NCI-H2107 (cell line): ENCODE measurements at regions not wholly inside any gene's neighbourhood (a gene's known extent, or its start where the extent isn't known, plus 50 kb on each side); places are given as distances from the start of the nearest gene placed in this dataset.

Source experiments
- DNase-seq: peaks from one replicate; lab custom pipeline; 2025; lab: John Stamatoyannopoulos, UW

DNA sequence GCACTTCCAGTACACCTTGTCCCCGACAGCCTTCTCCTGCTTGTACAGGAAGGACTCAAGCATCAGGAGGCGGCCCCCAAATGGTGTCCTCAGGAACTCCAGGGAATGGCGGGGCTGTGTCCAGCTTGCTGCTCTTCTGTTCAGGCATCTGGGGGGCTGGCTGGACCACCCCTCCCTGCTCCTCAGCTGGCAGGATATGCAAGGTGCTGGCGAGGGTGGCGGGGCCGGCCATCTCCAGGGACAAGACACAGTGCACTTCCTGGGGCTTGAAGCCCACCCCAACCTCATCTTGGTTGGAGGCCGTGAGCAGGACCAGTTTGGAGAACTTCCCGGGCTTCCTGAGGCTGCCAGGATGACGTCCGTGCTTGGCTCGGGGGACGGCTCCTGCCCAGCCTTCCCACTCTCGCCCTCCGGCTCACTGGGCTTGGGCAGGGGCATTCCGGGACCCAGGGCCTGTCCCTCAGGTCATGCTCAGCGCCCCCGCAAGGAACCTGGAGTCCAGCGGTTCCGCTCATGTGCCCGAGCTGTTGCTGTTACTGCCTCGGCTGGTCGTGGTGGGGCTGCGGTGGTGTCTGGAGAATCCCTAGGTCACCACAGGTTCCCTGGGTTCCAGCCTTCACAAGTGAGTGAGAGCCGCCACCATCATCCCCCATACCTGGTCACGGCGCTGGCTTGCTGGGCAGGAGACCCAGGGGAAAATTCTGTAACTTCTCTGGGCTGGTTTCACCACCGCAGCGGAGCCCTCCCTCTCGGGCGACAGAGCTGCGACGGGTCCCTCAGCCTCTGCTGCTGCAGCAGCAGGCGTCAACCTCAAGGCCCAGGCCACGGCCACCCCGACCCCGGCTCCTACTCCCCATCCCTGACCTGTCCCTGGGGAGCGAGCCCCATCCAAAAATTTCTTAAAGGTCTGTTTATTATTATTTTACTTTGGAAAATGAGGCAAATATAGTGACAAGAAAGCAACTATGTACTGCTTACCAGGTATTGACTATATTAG lies 82.8 kb upstream of the FXR1 start:
- no peak for DNase-seq

DNA sequence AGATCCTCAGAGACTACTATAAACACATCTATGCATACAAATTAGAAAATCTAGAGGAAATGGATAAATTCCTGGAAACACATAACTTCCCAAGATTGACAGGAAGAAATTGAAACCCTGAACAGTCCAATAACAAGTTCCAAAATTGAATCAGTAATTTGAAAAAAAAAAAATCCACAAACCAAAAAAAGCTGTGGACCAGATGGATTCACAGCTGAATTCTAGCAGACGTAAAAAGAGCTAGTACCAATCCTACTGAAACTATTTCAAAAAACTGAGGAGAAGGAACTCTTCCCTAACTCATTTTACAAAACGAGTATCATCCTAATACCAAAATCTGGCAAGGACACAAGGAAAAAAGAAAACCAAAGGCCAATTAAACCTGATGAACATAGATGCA lies 77.0 kb upstream of the FXR1 start:
- no peak for DNase-seq

DNA sequence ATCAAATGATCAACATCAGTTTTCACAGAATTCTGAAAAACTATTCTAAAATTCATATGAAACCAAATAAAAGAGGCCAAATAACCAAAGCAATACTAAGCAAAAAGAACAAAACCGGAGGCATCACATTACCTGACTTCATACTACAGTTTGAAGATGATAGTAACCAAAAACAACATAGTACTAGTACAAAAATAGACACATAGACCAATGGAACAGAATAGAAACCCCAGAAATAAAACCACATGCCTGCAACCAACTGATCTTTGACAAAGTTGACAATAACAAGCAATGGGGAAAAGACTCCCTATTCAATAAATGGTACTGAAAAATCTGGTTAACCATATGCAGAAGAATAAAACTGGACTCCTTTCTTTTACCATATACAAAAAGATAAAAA lies 75.7 kb upstream of the FXR1 start:
- DNase-seq = no peak

DNA sequence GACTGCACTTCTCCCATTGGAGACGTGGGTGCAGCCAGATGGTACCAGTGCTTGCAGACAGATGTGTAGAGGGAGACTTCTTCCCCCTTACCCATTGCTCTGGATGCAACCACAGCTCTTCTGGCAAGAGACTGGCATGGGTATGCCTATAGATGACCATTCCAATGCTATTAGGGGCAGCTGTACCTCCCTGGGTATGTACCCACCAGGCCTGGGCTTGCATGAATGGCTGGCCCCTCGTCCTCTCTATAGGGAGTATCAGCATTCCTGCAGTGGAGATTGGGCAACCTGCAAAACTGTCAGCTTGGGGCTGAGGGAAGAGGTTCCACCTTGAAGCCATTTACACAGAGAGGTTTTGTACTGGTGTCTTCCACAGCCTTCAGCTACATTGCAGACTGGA lies 57.6 kb upstream of the FXR1 start:
- no peak for DNase-seq

DNA sequence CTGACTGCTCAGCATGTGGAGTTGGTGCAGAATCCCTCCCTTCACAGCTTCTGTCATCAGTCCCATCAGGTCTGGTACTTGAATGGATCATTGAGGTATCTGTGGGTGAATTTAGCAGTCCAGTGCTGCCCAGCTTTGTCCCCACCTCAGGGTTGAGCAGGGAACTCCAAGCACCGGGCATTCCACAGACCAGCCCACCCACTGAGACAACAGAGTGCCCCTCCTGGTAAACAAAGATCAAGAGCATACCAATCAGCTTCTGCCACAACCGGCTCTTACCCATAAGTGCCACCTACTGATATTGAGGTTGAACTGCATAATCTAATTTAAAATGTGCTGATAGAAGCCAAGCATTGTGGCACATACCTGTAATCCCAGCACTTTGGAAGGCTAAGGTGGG lies 57.1 kb upstream of the FXR1 start:
- no peak for DNase-seq

DNA sequence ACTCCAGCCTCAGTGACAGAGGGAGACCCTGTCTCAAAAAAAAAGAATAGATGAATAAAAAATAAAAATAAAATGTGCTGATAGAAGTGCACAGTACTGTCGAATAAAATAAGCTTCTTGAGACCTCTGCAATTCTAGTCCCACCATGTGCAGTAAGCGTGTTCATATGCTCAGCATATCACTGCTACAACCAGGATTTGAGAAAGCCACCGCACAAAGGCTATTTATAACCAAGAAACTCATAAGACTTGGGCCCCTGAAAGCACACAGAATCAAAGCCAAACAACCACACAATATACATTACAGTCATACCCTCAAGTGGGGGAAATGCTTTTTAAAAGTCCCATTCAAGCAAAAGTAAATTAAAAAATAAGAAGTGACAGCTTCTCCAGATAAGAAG lies 56.5 kb upstream of the FXR1 start:
- no peak for DNase-seq

DNA sequence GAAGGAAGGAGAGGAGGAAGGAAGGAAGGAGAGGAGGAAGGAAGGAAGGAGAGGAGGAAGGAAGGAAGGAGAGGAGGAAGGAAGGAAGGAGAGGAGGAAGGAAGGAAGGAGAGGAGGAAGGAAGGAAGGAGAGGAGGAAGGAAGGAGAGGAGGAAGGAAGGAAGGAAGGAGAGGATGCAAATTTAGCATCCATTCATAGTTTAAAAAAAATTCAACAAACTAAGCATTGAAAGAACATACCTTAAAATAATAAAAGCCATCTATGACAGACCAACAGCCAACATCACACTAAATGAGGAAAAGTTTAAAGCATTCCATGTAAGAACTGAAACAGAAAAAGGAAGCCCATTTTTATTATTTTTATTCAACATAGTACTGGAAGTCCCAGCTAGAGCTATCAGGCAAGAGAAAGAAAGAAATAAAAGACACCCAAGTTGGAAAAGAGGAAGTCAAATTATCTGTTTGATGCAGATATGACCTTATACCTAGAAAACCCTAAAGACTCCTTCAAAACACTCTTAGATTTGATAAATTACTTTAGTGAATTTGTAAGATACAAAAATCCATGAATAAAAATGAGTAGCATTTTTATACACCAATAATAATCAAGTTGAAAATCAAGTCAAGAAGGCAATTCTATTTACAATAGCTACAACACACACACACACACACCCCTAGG lies 52.2 kb upstream of the FXR1 start:
- no peak for DNase-seq
